PC-3 (cell line): ENCODE measurements at regions not wholly inside any gene's neighbourhood (a gene's known extent, or its start where the extent isn't known, plus 50 kb on each side); places are given as distances from the start of the nearest gene placed in this dataset.

Source experiments
- ATAC-seq: fragments of 200-7000 bp; cut with Tn5 transposase; 2 replicates; pipeline ENCODE4 v1.9.1; 2020; ENCODE audit warnings: mild to moderate bottlenecking, moderate library complexity
- BruUV-seq: library from RNA; stranded (reverse); fragments of 400-500 nt; replicated peaks from 2 replicates; lab custom pipeline; 2021; lab: Mats Ljungman, UMichigan
- CTCF ChIA-PET: fragments of 300-600 bp; sonication (Branson Sonifier 250); formaldehyde crosslinking; loops from one replicate; lab custom pipeline; 2022; ENCODE audit warnings: antibody characterized with exemption; lab: Charles Lee
- POLR2A ChIA-PET: fragments of 300-600 bp; sonication (Branson Sonifier 250); formaldehyde crosslinking; loops from one replicate; lab custom pipeline; 2022; ENCODE audit warnings: antibody characterized with exemption; ENCODE audit not compliant: unreplicated experiment; lab: Charles Lee
- DNase-seq: peaks from one replicate; pipeline ENCODE4 v3.0.0-alpha.2; 2015
- H2AFZ ChIP-seq: fragments of 300-600 bp; sonication (generic); 2 replicates; pipeline ENCODE4 v1.6.0; 2016; ENCODE audit warnings: antibody characterized with exemption, low read length
- H3F3A ChIP-seq: fragments of 300-600 bp; sonication (generic); one replicate; pipeline ENCODE4 v1.6.0; 2017; ENCODE audit warnings: antibody characterized with exemption, low read length, control low read depth, mild to moderate bottlenecking; ENCODE audit not compliant: unreplicated experiment
- H3K27ac ChIP-seq: fragments of 300-600 bp; sonication (generic); 2 replicates; pipeline ENCODE4 v1.5.1; 2016; ENCODE audit warnings: mild to moderate bottlenecking, low read length
- H3K27me3 ChIP-seq: fragments of 300-600 bp; sonication (generic); 2 replicates; pipeline ENCODE4 v1.6.1; 2016; ENCODE audit warnings: low read length, mixed read lengths
- H3K36me3 ChIP-seq: fragments of 300-600 bp; sonication (generic); 2 replicates; pipeline ENCODE4 v1.6.1; 2016; ENCODE audit warnings: low read depth, mixed run types, low read length, mixed read lengths
- H3K4me1 ChIP-seq: fragments of 300-600 bp; sonication (generic); 2 replicates; pipeline ENCODE4 v1.5.1; 2016; ENCODE audit warnings: low read length; ENCODE audit not compliant: insufficient read depth
- H3K4me2 ChIP-seq: fragments of 300-600 bp; sonication (generic); 2 replicates; pipeline ENCODE4 v1.6.0; 2016; ENCODE audit warnings: low read length
- H3K4me3 ChIP-seq: fragments of 300-600 bp; sonication (generic); 2 replicates; pipeline ENCODE4 v1.5.1; 2016; ENCODE audit warnings: mild to moderate bottlenecking, low read length, mixed read lengths
- H3K79me2 ChIP-seq: fragments of 300-600 bp; sonication (generic); 2 replicates; pipeline ENCODE4 v1.6.1; 2017; ENCODE audit warnings: low read length, mixed read lengths
- H3K9ac ChIP-seq: fragments of 300-600 bp; sonication (generic); 2 replicates; pipeline ENCODE4 v1.6.0; 2016; ENCODE audit warnings: mild to moderate bottlenecking, low read length
- H3K9me2 ChIP-seq: fragments of 300-600 bp; sonication (generic); replicated peaks from 2 replicates; pipeline ENCODE4 v1.6.1; 2016; ENCODE audit warnings: mixed run types, low read length, mixed read lengths
- H3K9me3 ChIP-seq: fragments of 300-600 bp; sonication (generic); 2 replicates; pipeline ENCODE4 v1.6.1; 2016; ENCODE audit warnings: low read length, mixed read lengths
- H4K20me1 ChIP-seq: fragments of 300-600 bp; sonication (generic); 2 replicates; pipeline ENCODE4 v1.6.1; 2016; ENCODE audit warnings: low read length, mixed read lengths
- CTCF ChIP-seq: fragments of 300-600 bp; sonication (generic); conservative IDR thresholded peaks from 2 replicates; pipeline ENCODE4 v1.5.1; 2017; ENCODE audit warnings: antibody characterized with exemption, low read depth, mild to moderate bottlenecking, low read length
- EZH2 ChIP-seq: fragments of 300-600 bp; sonication (generic); IDR thresholded peaks from one replicate; pipeline ENCODE4 v1.6.1; 2017; ENCODE audit warnings: antibody characterized with exemption, mild to moderate bottlenecking, low read length; ENCODE audit not compliant: unreplicated experiment
- EZH2phosphoT487 ChIP-seq: fragments of 300-600 bp; sonication (generic); IDR thresholded peaks from 2 replicates; pipeline ENCODE4 v1.6.1; 2018; ENCODE audit warnings: mild to moderate bottlenecking, antibody characterized with exemption, low read length, borderline replicate concordance
- intact Hi-C: fragments of 100-400 bp; cut with micrococcal nuclease; formaldehyde crosslinking; loops from 2 replicates; pipeline ENCODE4 v1.9.0; 2023

DNA sequence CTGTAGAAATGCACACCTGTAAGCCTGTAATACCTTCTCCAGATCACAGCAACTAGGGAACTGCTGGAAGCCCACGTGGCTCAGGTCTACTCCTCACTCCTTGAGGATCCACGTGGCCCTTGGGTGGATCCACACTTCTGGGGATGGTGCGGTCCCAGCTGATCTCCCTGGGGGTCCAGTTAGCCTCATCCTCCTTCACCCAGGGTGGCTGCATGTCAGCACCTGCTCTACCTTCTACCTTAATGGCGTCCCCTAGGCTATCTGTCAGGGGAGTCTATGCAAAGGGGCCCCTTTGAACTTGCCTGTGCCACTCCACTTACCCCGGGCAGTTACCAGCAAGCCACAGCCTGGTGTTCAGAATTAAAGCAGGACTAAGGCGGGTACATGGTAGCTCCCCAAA is 284.7 kb downstream of the MYCN start:
- Histone ChIP-seq H3K27me3 (peaks cover 7% of the 10 kb centered on the region; the same call in 1 of the 2 replicates), H3K27ac (no peak overlapping the region), H3K4me3 (no peak overlapping the region), H3K4me2 (no peak overlapping the region), H3K36me3 (no peaks in the 10 kb centered on the region), H3K9me3 (no peaks in the 10 kb centered on the region), H3K4me1 (no peaks in the 10 kb centered on the region), H3K9me2 (no peaks in the 10 kb centered on the region), H2AFZ (no peak overlapping the region), H3F3A (no peaks in the 10 kb centered on the region), H3K9ac (no peak overlapping the region), H3K79me2 (no peaks in the 10 kb centered on the region), H4K20me1 (no peaks in the 10 kb centered on the region)
- ATAC-seq = no peak
- intact Hi-C loops = no loop called here
- POLR2A ChIA-PET = no interaction called here
- BruUV-seq = no TSS peak
- no peak for DNase-seq
- TF ChIP-seq EZH2 (no peak), CTCF (no peak), EZH2phosphoT487 (no peak)
- CTCF ChIA-PET = no interaction called here

DNA sequence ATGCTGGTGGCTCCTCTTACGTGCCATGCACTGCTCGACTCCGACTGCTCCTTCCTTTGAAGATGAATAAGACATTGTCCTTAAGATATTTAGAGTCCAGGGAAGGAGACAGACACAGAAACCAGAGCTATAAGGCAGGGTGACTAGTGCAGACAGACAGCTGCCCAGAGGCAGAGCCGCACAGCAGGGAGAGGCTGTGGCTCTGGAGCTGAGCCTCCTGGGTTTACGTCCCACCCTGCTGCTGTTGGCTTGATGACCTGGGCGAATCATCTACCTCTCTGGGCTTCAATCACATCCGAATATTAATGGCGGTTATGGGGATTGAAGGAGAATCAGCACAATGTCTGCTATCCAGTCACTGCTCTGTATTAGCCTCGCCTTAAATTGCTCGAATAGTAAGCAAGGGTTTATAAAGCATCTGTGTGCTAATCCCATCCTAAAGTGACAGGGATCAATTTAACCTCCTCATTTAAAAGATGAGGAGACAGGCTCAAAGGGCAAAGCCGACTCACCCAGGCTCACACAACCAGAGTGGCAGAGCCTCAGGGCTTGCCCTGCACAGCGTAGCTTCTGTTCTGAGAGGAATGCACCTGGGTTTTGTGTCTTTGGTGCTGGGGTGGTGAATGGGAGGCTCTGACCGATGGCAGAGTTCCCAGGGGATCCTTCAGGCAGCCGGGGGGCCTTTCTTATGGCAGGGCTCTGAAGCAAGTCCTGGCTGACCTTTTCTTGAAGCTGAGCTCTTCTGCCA is 284.1 kb downstream of the MYCN start:
- H3K27me3 ChIP-seq = peaks cover 7% of the 10 kb centered on the region; the same call in 1 of the 2 replicates
- no peaks in the 10 kb centered on the region for H3K79me2 ChIP-seq
- DNase-seq (no peak), ATAC-seq (no peak)
- H3F3A ChIP-seq = no peaks in the 10 kb centered on the region
- no peak overlapping the region for H3K4me2 ChIP-seq
- H3K4me3 ChIP-seq = no peak overlapping the region
- H3K9ac ChIP-seq = no peak overlapping the region
- TF ChIP-seq CTCF (no peak), EZH2 (no peak), EZH2phosphoT487 (no peak)
- no peaks in the 10 kb centered on the region for H3K9me2 ChIP-seq
- no peaks in the 10 kb centered on the region for H3K36me3 ChIP-seq
- H2AFZ ChIP-seq = no peak overlapping the region
- CTCF ChIA-PET = no interaction called here
- H3K9me3 ChIP-seq = no peaks in the 10 kb centered on the region
- H3K4me1 ChIP-seq = no peaks in the 10 kb centered on the region
- no peak overlapping the region for H3K27ac ChIP-seq
- no peaks in the 10 kb centered on the region for H4K20me1 ChIP-seq
- POLR2A ChIA-PET = no interaction called here
- intact Hi-C loops = no loop called here
- no TSS peak for BruUV-seq

GRCh38 chr2:16223841-16224177 is 283.5 kb downstream of the MYCN start:
- Histone ChIP-seq H3K4me2 (no peak overlapping the region), H4K20me1 (no peaks in the 10 kb centered on the region), H3K4me1 (no peaks in the 10 kb centered on the region), H3K27me3 (peaks cover 7% of the 10 kb centered on the region; the same call in 1 of the 2 replicates), H3K9me3 (no peaks in the 10 kb centered on the region), H3K9ac (no peak overlapping the region), H3K9me2 (no peaks in the 10 kb centered on the region), H3F3A (no peaks in the 10 kb centered on the region), H3K27ac (no peak overlapping the region), H3K4me3 (no peak overlapping the region), H3K79me2 (no peaks in the 10 kb centered on the region), H2AFZ (no peak overlapping the region), H3K36me3 (no peaks in the 10 kb centered on the region)
- no peak for TF ChIP-seq EZH2phosphoT487
- no peak for TF ChIP-seq EZH2
- no peak for TF ChIP-seq CTCF
- ATAC-seq (no peak), DNase-seq (no peak)
- intact Hi-C loops = no loop called here
- BruUV-seq = no TSS peak
- POLR2A ChIA-PET = no interaction called here
- CTCF ChIA-PET = no interaction called here
